Spleen (tissue), 11 donors: ENCODE measurements at regions not wholly inside any gene's neighbourhood (a gene's known extent, or its start where the extent isn't known, plus 50 kb on each side); places are given as distances from the start of the nearest gene placed in this dataset.

Experiments
- DNase-seq: peaks from one replicate; pipeline ENCODE4 v3.0.0-alpha.2; 2020
- H3K27ac ChIP-seq, 8 donors: fragments of 200-600 bp; sonication (generic) in 7 of 8; 1 replicate in 4 of 8; 2 replicates in 4 of 8; pipeline versions ENCODE4 v1.5.0 to v1.8.0; 2016 to 2021; ENCODE audit warnings: inconsistent platforms in 4 of 8, mild to moderate bottlenecking in 4 of 8, moderate library complexity in 1 of 8
- H3K27me3 ChIP-seq, 7 donors: fragments of 200-600 bp; sonication (generic) in 6 of 7; replicated peaks in 1 of 7; 1 replicate in 4 of 7; 2 replicates in 3 of 7; pipeline versions ENCODE4 v1.5.0 to v1.8.0; 2016 to 2021; ENCODE audit warnings: inconsistent platforms in 3 of 7, mild to moderate bottlenecking in 1 of 7
- H3K36me3 ChIP-seq, 6 donors: fragments of 200-600 bp; sonication (generic) in 5 of 6; 1 replicate in 4 of 6; 2 replicates in 2 of 6; pipeline versions ENCODE4 v1.5.0 to v1.8.0; 2016 to 2021; ENCODE audit warnings: inconsistent platforms in 2 of 6
- H3K4me1 ChIP-seq, 6 donors: fragments of 200-600 bp; sonication (generic) in 5 of 6; 1 replicate in 3 of 6; 2 replicates in 3 of 6; pipeline versions ENCODE4 v1.5.0 to v1.8.0; 2016 to 2021; ENCODE audit warnings: inconsistent platforms in 3 of 6
- H3K4me3 ChIP-seq, 8 donors: fragments of 200-600 bp; sonication (generic) in 7 of 8; 1 replicate in 4 of 8; 2 replicates in 4 of 8; pipeline versions ENCODE4 v1.5.0 to v1.8.0; 2016 to 2021; ENCODE audit warnings: inconsistent platforms in 4 of 8, mild to moderate bottlenecking in 4 of 8, moderate library complexity in 2 of 8
- H3K9me3 ChIP-seq, 8 donors: fragments of 200-600 bp; sonication (generic) in 7 of 8; 1 replicate in 4 of 8; 2 replicates in 4 of 8; pipeline versions ENCODE4 v1.5.0 to v1.8.0; 2016 to 2021; ENCODE audit warnings: inconsistent platforms in 4 of 8
- POLR2A ChIP-seq, 3 donors: fragments of 450-650 bp; IDR thresholded peaks; one replicate each; pipeline ENCODE4 v1.5.1; 2017; ENCODE audit warnings: antibody characterized with exemption in 3 of 3, mild to moderate bottlenecking in 1 of 3
- POLR2AphosphoS5 ChIP-seq, 3 donors: sonication (generic); formaldehyde crosslinking; IDR thresholded peaks; one replicate each; pipeline ENCODE4 v1.5.1; 2017; ENCODE audit warnings: antibody characterized with exemption in 3 of 3
- WGBS, 5 donors: extraction: QIAGEN DNeasy Blood & Tissue Kit in 3 of 5; methylation state at CpG; one replicate each; pipeline versions ENCODE4 v1.1.5 to v1.1.7; 2013 to 2018; 5-methylcytosine and 5-hydroxymethylcytosine counted together
- intact Hi-C: fragments of 100-400 bp; cut with DNase I; formaldehyde crosslinking; loops from one replicate; pipeline ENCODE4 v1.15.0; 2023; ENCODE audit warnings: low total_unique reads
- TF ChIP-seq, protein P1 (sequence below), 11 experiments: fragments of 200-600 bp in 7 of 11; fragments of 450-650 bp in 4 of 11; sonication (generic) in 4 of 11; IDR thresholded peaks in 8 of 11; conservative IDR thresholded peaks in 3 of 11; 1 replicate in 7 of 11; 2 replicates in 4 of 11; pipeline versions ENCODE4 v1.4.0 to v1.8.0; 2016 to 2021; ENCODE audit warnings: antibody characterized with exemption in 11 of 11, inconsistent platforms in 4 of 11, mild to moderate bottlenecking in 1 of 11
- donor health status: healthy with polysubstance abuse.
- donor health status: DM: no; HTN: no; CAD: no; lungs with moderate emphysema.
- donor health status: DM: no; HTN: no; CAD: no.
- donor health status: Bipolar disorder and iron deficiency.
- donor health status: healthy.
- donor health status: DM: no; HTN: no; CAD: no.
- donor health status: DM: yes; HTN: yes; CAD: no.

DNA sequence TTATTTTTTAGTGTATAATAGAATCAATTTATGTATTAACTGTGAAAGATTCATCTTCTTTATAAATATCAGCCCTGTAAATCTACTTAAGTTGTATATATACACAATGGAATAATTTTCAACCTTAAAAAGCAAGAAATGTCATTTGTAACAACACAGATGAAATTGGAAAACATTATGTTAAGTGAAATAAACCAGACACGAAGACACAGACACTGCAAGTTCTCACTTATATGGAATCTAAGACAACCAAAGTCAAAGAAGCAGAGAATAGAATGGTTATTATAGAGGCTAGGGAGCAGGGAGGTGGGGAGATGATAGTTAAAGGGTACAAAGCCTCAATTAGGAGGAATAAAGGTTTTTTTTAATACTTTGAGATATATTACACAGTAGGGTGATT is 1404.4 kb downstream of the HACE1 start:
- H3K4me3 ChIP-seq, result no peak overlapping the region
- intact Hi-C loops, result no loop called here
- no peak for DNase-seq
- no peaks in the 10 kb centered on the region for H3K27me3 ChIP-seq
- WGBS, 5 donors, result 78 to 92% (median 82%) methylated on average over 1 of the region's 1 CpG
- no peaks in the 10 kb centered on the region for H3K36me3 ChIP-seq
- H3K27ac ChIP-seq, result no peak overlapping the region
- peaks cover 0 to 5% (median 2%) of the 10 kb centered on the region in 8 donors for H3K9me3 ChIP-seq
- TF ChIP-seq POLR2AphosphoS5 (IDR thresholded peaks at IDR 0.05) (no peak), POLR2A (IDR thresholded peaks at IDR 0.05) (no peak)
- TF ChIP-seq, protein P1, sequence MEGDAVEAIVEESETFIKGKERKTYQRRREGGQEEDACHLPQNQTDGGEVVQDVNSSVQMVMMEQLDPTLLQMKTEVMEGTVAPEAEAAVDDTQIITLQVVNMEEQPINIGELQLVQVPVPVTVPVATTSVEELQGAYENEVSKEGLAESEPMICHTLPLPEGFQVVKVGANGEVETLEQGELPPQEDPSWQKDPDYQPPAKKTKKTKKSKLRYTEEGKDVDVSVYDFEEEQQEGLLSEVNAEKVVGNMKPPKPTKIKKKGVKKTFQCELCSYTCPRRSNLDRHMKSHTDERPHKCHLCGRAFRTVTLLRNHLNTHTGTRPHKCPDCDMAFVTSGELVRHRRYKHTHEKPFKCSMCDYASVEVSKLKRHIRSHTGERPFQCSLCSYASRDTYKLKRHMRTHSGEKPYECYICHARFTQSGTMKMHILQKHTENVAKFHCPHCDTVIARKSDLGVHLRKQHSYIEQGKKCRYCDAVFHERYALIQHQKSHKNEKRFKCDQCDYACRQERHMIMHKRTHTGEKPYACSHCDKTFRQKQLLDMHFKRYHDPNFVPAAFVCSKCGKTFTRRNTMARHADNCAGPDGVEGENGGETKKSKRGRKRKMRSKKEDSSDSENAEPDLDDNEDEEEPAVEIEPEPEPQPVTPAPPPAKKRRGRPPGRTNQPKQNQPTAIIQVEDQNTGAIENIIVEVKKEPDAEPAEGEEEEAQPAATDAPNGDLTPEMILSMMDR (IDR thresholded peaks at IDR 0.05 in 8 of 11, conservative IDR thresholded peaks at IDR 0.05 in 3 of 11), result no peak
- no peaks in the 10 kb centered on the region for H3K4me1 ChIP-seq

DNA sequence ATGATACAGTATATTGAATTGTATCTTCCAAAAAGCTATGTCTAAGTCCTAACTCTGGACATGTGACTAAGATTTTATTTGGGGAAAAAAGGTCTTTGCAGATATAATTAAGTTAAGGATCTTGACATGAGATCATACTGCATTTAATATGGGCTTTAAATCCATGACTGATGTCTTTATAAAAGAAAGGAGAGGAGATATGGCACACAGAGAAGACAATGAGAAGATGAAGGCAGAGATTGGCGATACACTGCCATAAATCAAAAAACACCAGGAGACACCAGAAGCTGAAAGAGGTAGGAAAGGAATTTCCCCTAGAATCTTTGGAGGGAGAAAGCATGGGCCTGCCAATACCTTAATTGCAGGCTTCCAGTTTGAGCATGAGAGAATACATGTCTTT is 1450.2 kb downstream of the HACE1 start:
- intact Hi-C loops, result no loop called here
- Histone ChIP-seq H3K27ac (no peak overlapping the region), H3K4me1 (no peaks in the 10 kb centered on the region), H3K36me3 (no peaks in the 10 kb centered on the region), H3K4me3 (no peak overlapping the region), H3K27me3 (no peaks in the 10 kb centered on the region), H3K9me3 (peaks cover 0 to 10% (median 0%) of the 10 kb centered on the region in 8 donors)
- WGBS, 5 donors, result 75 to 100% (median 79%) methylated on average over 1 of the region's 1 CpG
- no peak for DNase-seq
- TF ChIP-seq POLR2A (IDR thresholded peaks at IDR 0.05), result no peak
- TF ChIP-seq POLR2AphosphoS5 (IDR thresholded peaks at IDR 0.05), result no peak
- TF ChIP-seq, protein P1 (IDR thresholded peaks at IDR 0.05 in 8 of 11, conservative IDR thresholded peaks at IDR 0.05 in 3 of 11), result no peak

DNA sequence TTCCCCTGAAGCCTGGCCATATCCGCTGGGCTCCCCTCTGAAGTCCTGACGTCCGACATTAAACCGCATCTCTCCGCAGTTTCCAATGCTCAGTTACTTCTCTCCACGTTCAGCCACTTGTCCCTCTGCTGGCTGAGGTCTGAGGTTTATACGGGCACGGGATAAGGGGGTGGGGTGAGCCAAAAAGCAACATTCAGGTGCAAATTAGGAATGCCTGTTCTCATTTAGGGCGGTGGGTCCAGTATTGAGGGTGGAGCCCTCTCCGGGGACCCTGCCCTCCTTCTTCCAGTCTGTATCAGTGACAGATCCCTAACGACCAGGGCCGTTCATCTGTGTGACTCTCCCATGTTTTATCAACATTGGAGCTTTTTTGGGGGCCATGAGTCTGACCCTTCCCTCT is 1454.4 kb downstream of the HACE1 start:
- TF ChIP-seq POLR2A (IDR thresholded peaks at IDR 0.05) (no peak), POLR2AphosphoS5 (IDR thresholded peaks at IDR 0.05) (no peak)
- TF ChIP-seq, protein P1 (IDR thresholded peaks at IDR 0.05 in 8 of 11, conservative IDR thresholded peaks at IDR 0.05 in 3 of 11), result no peak
- intact Hi-C loops, result no loop called here
- DNase-seq, result no peak
- Histone ChIP-seq H3K27ac (no peak overlapping the region), H3K9me3 (peaks cover 0 to 15% (median 0%) of the 10 kb centered on the region in 8 donors), H3K4me3 (no peak overlapping the region), H3K4me1 (no peaks in the 10 kb centered on the region), H3K36me3 (no peaks in the 10 kb centered on the region), H3K27me3 (no peaks in the 10 kb centered on the region)
- WGBS, 5 donors, result 76 to 83% (median 81%) methylated on average over 12 of the region's 12 CpGs

DNA sequence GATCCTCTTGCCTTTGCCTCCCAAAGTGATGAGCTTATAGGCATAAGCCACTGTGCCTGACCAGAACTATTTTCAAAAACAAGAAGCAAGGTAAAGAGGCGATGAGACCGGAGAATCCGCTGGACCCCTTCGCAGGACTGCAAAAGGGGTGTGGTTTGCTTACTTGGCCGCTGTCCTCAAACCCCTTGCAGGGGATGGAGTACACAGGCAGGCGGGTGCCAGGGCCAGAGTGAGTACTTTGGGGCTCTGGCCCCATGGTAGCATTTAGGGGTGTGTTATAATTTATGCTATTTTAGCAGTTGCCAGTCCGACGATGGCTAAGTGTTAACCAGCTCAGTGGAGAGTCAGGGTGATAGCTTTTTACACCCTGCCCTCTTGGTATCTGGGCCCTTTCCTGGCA is 1454.9 kb downstream of the HACE1 start:
- H3K36me3 ChIP-seq, result no peaks in the 10 kb centered on the region
- H3K27me3 ChIP-seq, result no peaks in the 10 kb centered on the region
- WGBS, 5 donors, result 87 to 96% (median 92%) methylated on average over 8 of the region's 8 CpGs
- no peak overlapping the region for H3K27ac ChIP-seq
- no peaks in the 10 kb centered on the region for H3K4me1 ChIP-seq
- no peak for TF ChIP-seq POLR2AphosphoS5 (IDR thresholded peaks at IDR 0.05)
- no peak for TF ChIP-seq POLR2A (IDR thresholded peaks at IDR 0.05)
- TF ChIP-seq, protein P1 (IDR thresholded peaks at IDR 0.05 in 8 of 11, conservative IDR thresholded peaks at IDR 0.05 in 3 of 11), result no peak
- H3K4me3 ChIP-seq, result no peak overlapping the region
- peaks cover 0 to 21% (median 0%) of the 10 kb centered on the region in 8 donors for H3K9me3 ChIP-seq
- no peak for DNase-seq
- intact Hi-C loops, result no loop called here
